Spinal cord (tissue), 9 donors: ENCODE measurements at regions not wholly inside any gene's neighbourhood (a gene's known extent, or its start where the extent isn't known, plus 50 kb on each side); places are given as distances from the start of the nearest gene placed in this dataset.

ENCODE experiments used
- DNase-seq, 6 donors: peaks; one replicate each; pipeline versions ENCODE4 v3.0.0 to v3.0.0-alpha.2; 2013 to 2015; ENCODE audit warnings: low spot score in 6 of 6, low read depth in 4 of 6
- H3K27ac ChIP-seq: one replicate; pipeline ENCODE4 v1.5.1; 2013; ENCODE audit warnings: low read depth, low read length, control low read depth
- H3K27me3 ChIP-seq: one replicate; pipeline ENCODE4 v1.6.1; 2013; ENCODE audit warnings: low read length; ENCODE audit not compliant: control insufficient read depth, insufficient read depth
- H3K36me3 ChIP-seq: one replicate; pipeline ENCODE4 v1.6.1; 2013; ENCODE audit warnings: low read length; ENCODE audit not compliant: control insufficient read depth, insufficient read depth
- H3K4me1 ChIP-seq: one replicate; pipeline ENCODE4 v1.6.1; 2013; ENCODE audit warnings: low read length; ENCODE audit not compliant: control insufficient read depth, insufficient read depth
- H3K4me3 ChIP-seq: one replicate; pipeline ENCODE4 v1.5.1; 2013; ENCODE audit warnings: low read depth, low read length, control low read depth
- H3K9me3 ChIP-seq: one replicate; pipeline ENCODE4 v1.6.1; 2013; ENCODE audit warnings: low read length; ENCODE audit not compliant: control insufficient read depth, insufficient read depth
- WGBS: methylation state at CpG from one replicate; pipeline ENCODE4 v1.1.5; 2013; ENCODE audit warnings: missing lambda C conversion rate; ENCODE audit not compliant: insufficient coverage; 5-methylcytosine and 5-hydroxymethylcytosine counted together
- donor health status: healthy.

DNA sequence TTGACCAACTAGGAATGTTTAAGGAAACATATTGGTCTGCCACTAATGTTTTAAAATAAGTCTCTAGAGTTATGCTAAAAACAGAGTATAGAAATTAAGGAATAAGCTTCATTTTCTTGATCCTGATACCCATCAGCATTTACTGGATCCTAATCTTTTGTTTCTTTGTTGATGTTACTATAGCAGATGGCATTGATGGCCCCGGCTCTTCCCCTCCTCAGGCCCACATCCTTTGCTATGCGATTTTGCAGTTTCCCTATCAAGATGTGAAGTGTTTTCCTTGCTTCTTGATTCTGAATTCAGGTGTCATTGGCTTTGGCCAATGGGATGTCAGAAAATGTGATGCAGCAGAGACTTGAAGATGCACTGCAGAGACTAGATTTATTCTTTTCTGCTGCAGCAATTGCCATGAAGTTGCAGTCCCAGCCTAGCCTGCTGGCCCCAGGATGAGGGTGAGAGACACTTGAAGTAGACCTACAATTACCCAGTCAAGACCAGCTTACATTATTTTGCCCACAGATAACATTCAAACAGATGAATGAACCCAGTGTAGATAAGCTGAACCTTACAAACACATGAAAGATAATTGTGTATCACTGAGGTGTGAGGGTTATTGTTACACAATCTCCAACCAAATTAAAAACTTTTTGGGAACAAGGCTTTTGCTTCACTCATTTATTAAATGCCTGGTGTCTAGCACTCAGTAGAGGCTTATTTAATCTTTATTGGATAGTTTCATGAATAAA lies 115.2 kb upstream of the ITGA4 start:
- no peak overlapping the region for H3K27ac ChIP-seq
- no peaks in the 10 kb centered on the region for H3K36me3 ChIP-seq
- WGBS: no CpG with 5 or more reads among the region's 2 CpGs
- H3K4me3 ChIP-seq: no peak overlapping the region
- H3K9me3 ChIP-seq: no peaks in the 10 kb centered on the region
- DNase-seq: no peak
- no peaks in the 10 kb centered on the region for H3K4me1 ChIP-seq
- no peaks in the 10 kb centered on the region for H3K27me3 ChIP-seq

- no peaks in the 10 kb centered on the region for H3K36me3 ChIP-seq
- no peaks in the 10 kb centered on the region for H3K9me3 ChIP-seq
- H3K27ac ChIP-seq: no peak overlapping the region
- no peaks in the 10 kb centered on the region for H3K27me3 ChIP-seq
- no peak overlapping the region for H3K4me3 ChIP-seq
- DNase-seq: no peak
- no peaks in the 10 kb centered on the region for H3K4me1 ChIP-seq
Observed at GRCh38 chr2:181348107-181348837, 108.9 kb upstream of the ITGA4 start.

- H3K9me3 ChIP-seq: no peaks in the 10 kb centered on the region
- DNase-seq: no peak
- no peaks in the 10 kb centered on the region for H3K27me3 ChIP-seq
- H3K27ac ChIP-seq: no peak overlapping the region
- no peaks in the 10 kb centered on the region for H3K36me3 ChIP-seq
- WGBS: no CpG with 5 or more reads among the region's 1 CpG
- no peaks in the 10 kb centered on the region for H3K4me1 ChIP-seq
- no peak overlapping the region for H3K4me3 ChIP-seq
Observed at GRCh38 chr2:181352158-181352557, 105.0 kb upstream of the ITGA4 start.

GRCh38 chr2:181354626-181355025 lies 102.6 kb upstream of the ITGA4 start:
- no peaks in the 10 kb centered on the region for H3K36me3 ChIP-seq
- no peak overlapping the region for H3K27ac ChIP-seq
- H3K27me3 ChIP-seq: no peaks in the 10 kb centered on the region
- H3K9me3 ChIP-seq: no peaks in the 10 kb centered on the region
- H3K4me3 ChIP-seq: no peak overlapping the region
- no peak for DNase-seq
- WGBS: 100% methylated on average over 2 of the region's 3 CpGs
- no peaks in the 10 kb centered on the region for H3K4me1 ChIP-seq

DNA sequence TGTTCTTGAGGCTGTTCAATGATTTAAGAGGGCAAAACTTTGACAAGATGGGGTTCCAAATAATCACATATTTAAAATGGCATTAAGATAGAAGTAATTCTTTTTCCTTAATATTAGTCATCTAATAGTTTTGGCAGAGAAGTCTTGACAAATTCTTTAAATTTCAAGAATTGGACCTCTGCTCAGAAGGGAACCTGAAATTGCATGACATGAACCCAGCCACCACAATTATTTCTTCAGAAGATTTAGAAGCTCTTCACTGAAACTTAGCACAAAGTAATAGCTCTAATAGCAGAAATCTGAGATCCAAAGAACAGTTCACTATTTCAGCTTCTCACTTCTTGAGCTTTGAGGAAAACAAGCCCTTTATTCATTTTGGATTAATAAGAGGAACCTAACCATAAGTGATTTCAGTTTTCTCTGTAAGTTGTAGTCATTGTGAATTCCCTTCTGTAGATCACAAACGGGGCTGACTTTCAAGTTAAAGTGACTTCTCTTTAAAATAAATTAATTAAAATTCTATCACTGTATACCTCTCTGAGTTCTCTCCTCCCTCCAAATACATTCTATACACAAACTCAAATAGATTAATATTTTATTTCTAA lies 100.6 kb upstream of the ITGA4 start:
- Histone ChIP-seq H3K4me3 (no peak overlapping the region), H3K27me3 (no peaks in the 10 kb centered on the region), H3K36me3 (no peaks in the 10 kb centered on the region), H3K4me1 (no peaks in the 10 kb centered on the region), H3K27ac (no peak overlapping the region), H3K9me3 (no peaks in the 10 kb centered on the region)
- no CpG with 5 or more reads among the region's 1 CpG for WGBS
- no peak for DNase-seq

DNA sequence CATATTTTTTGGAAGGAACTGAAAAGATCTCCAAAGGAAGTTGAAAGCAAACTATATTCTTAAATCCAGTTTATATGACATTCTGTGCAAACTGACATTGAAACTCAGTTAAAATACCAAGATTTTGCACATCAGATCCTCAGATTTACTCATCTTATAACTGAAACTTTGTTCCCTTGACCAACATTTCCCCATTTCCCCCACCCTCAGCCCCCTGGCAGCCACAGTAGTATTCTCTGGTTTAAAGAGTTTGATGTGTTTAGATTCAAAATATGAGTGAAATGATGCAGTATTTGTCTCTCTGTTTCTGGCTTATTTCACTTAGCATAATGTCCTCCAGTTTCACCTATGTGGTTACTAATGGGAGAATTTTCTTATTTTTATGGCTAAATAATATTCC lies 99.2 kb upstream of the ITGA4 start:
- H3K27ac ChIP-seq: no peak overlapping the region
- no peaks in the 10 kb centered on the region for H3K36me3 ChIP-seq
- no peaks in the 10 kb centered on the region for H3K4me1 ChIP-seq
- H3K27me3 ChIP-seq: no peaks in the 10 kb centered on the region
- H3K4me3 ChIP-seq: no peak overlapping the region
- no peaks in the 10 kb centered on the region for H3K9me3 ChIP-seq
- no peak for DNase-seq

DNA sequence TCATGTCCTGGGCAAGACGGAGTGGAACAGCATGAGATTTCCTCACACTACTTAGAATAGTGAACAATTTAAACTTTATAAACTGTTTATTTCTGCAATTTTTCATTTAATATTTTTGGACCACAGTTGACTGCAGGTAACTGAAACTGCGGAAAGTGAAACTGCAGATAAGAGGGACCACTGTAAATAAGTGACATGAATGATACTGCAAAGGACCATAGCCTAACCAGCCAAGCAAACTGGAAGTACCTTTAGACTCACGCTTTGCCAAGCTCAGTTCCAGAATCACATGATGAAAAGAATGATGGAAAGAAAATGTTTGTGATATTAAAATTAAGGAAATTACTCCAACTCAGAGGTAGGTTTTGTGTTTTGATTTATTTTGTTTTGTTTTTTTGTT lies 94.6 kb upstream of the ITGA4 start:
- H3K4me3 ChIP-seq: no peak overlapping the region
- no peaks in the 10 kb centered on the region for H3K4me1 ChIP-seq
- no peaks in the 10 kb centered on the region for H3K27me3 ChIP-seq
- no peak for DNase-seq
- no peaks in the 10 kb centered on the region for H3K36me3 ChIP-seq
- H3K27ac ChIP-seq: no peak overlapping the region
- no CpG with 5 or more reads among the region's 3 CpGs for WGBS
- no peaks in the 10 kb centered on the region for H3K9me3 ChIP-seq

DNA sequence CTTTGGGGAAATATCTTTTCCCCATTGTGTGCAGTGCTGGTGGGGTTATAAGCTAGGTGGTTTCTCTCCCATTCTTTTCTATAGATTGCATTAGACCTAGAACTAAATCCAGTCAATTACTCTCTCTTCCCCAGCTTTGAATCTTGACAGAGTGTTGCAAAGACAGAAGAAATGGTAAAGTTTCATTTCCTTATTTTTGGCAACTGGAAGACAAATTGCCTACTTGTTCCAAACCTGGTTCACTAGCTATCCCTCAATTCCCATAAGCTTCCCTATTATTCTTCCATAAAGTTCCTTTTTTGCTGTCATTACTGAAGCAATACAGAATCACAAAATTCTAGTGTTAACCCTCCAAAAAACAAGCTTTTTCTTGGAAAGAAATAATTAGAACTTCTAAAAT lies 94.0 kb upstream of the ITGA4 start:
- H3K27ac ChIP-seq: no peak overlapping the region
- no peaks in the 10 kb centered on the region for H3K36me3 ChIP-seq
- no peaks in the 10 kb centered on the region for H3K9me3 ChIP-seq
- no peaks in the 10 kb centered on the region for H3K4me1 ChIP-seq
- H3K4me3 ChIP-seq: no peak overlapping the region
- no peak for DNase-seq
- no peaks in the 10 kb centered on the region for H3K27me3 ChIP-seq

DNA sequence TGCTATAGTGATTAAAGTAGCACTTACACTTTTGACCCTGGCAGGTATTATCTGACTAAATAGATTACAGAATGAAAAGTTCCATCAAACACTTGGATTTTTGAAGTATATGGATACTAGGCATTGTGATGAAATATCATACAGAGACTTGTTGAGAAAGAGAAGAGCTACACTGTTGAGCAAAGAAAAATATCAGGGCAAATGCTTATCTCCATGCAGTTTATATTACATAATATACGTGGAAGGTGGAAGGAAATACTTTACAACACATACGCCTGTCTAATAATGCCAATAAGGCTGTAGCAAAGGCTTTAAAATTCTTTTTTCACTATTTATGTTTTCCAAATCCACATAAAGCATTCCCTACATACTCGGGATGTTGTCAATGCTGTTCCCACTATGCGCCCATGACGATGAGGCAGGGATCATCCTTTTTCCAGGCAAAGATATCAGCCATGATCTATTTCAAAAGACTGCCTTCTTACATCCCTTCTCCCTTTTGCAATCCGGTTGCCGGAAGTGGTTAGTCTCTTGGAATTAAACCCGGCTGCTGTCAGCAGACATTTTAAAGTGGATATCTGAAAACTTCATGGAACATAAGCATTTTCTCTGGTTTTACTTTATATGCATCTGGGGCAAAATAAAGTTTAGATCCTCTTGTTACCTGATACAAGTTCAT lies 92.6 kb upstream of the ITGA4 start:
- WGBS: 93% methylated on average over 3 of the region's 8 CpGs
- no peak for DNase-seq
- Histone ChIP-seq H3K27me3 (no peaks in the 10 kb centered on the region), H3K27ac (no peak overlapping the region), H3K36me3 (no peaks in the 10 kb centered on the region), H3K9me3 (no peaks in the 10 kb centered on the region), H3K4me3 (no peak overlapping the region), H3K4me1 (no peaks in the 10 kb centered on the region)
